OCI-LY1 (cell line): ENCODE measurements at regions not wholly inside any gene's neighbourhood (a gene's known extent, or its start where the extent isn't known, plus 50 kb on each side); places are given as distances from the start of the nearest gene placed in this dataset.

Source experiments
- EZH2 ChIP-seq: fragments of 200-600 bp; sonication (generic), shearing (Covaris generic); IDR thresholded peaks from 2 replicates; pipeline ENCODE4 v1.8.0; 2017; ENCODE audit warnings: borderline replicate concordance, mixed run types, mild to moderate bottlenecking, antibody characterized with exemption, low read length, moderate library complexity, mixed read lengths
- TF ChIP-seq, protein P1 (sequence below): fragments of 200-600 bp; sonication (generic), shearing (Covaris generic); IDR thresholded peaks from 2 replicates; pipeline ENCODE4 v1.5.1; 2017; ENCODE audit warnings: mild to moderate bottlenecking, antibody characterized with exemption, low read length, moderate library complexity, mixed read lengths

DNA sequence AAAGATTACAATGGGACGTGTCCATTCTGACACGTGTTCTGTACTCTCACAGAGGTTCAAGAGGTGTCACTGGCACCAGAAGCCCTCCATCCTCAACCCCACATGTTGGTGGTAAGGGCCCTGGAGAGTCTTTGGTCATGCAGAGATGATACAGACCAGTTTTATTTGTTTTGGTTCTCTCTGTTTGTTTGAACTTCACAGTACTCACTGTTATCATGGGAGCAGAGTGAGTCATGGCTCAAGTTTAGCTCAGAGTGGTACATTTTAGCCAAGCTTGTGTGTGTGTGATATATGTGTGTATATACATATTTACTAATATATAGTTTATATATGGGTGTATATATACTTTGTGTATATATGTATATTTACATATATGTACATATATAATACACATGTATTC is 935.6 kb downstream of the GRID1 start:
- TF ChIP-seq, protein P1, sequence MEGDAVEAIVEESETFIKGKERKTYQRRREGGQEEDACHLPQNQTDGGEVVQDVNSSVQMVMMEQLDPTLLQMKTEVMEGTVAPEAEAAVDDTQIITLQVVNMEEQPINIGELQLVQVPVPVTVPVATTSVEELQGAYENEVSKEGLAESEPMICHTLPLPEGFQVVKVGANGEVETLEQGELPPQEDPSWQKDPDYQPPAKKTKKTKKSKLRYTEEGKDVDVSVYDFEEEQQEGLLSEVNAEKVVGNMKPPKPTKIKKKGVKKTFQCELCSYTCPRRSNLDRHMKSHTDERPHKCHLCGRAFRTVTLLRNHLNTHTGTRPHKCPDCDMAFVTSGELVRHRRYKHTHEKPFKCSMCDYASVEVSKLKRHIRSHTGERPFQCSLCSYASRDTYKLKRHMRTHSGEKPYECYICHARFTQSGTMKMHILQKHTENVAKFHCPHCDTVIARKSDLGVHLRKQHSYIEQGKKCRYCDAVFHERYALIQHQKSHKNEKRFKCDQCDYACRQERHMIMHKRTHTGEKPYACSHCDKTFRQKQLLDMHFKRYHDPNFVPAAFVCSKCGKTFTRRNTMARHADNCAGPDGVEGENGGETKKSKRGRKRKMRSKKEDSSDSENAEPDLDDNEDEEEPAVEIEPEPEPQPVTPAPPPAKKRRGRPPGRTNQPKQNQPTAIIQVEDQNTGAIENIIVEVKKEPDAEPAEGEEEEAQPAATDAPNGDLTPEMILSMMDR: no peak
- TF ChIP-seq EZH2: no peak
